ENCODE measurements at regions not wholly inside any gene's neighbourhood (a gene's known extent, or its start where the extent isn't known, plus 50 kb on each side); places are given as distances from the start of the nearest gene placed in this dataset.

DNA sequence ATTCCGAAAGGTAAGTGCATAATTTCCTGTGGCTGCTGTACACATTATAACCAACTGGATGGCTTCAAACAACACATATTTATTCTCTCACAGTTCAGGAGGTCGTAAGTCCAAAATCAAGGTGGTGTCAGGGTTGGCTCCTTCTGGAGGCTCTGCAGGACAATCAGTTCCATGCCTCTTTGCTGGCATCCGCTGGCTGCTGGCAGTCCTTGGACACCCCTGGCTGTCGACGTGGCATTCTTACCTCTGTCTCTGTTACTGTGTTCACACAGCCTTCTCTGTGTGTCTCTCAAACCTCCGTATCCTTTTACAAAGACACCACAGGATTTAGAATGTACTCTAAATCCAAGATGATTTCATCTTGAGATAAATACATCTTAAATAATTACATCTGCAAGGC lies 398.8 kb upstream of the ATP10A start:
- Histone ChIP-seq H3K36me3 (ENCODE audit: insufficient read depth, low read length) (no peaks in the 10 kb centered on the region), H3K27me3 (ENCODE audit: insufficient read depth, low read depth, low read length) (no peaks in the 10 kb centered on the region), H3K9me2 (ENCODE audit: insufficient read depth, low read length) (no peaks in the 10 kb centered on the region), H4K20me1 (ENCODE audit: insufficient read depth) (no peaks in the 10 kb centered on the region), H2AFZ (ENCODE audit: low read depth, low read length) (no peak overlapping the region), H3K4me2 (ENCODE audit: low read length) (no peak overlapping the region), H3K4me3 (ENCODE audit: low read length) (no peak overlapping the region), H3K27ac (ENCODE audit: low read length) (no peak overlapping the region), H3F3A (ENCODE audit: insufficient read depth, low read length, poor library complexity, severe bottlenecking) (no peaks in the 10 kb centered on the region), H3K9ac (ENCODE audit: low read length) (no peak overlapping the region), H3K9me3 (ENCODE audit: low read length) (no peaks in the 10 kb centered on the region), H3K79me2 (replicated peaks; ENCODE audit: insufficient read depth, low read length) (no peaks in the 10 kb centered on the region)
- TF ChIP-seq POLR2AphosphoS5 (IDR thresholded peaks at IDR 0.05) (no peak), EZH2 (IDR thresholded peaks at IDR 0.05; ENCODE audit: borderline replicate concordance, insufficient read depth, low read length, poor library complexity, severe bottlenecking) (no peak), CTCF (IDR thresholded peaks at IDR 0.05; ENCODE audit: poor library complexity, severe bottlenecking) (no peak), RAD21 (conservative IDR thresholded peaks at IDR 0.05) (no peak), SMC3 (conservative IDR thresholded peaks at IDR 0.05; ENCODE audit: poor library complexity) (no peak)

DNA sequence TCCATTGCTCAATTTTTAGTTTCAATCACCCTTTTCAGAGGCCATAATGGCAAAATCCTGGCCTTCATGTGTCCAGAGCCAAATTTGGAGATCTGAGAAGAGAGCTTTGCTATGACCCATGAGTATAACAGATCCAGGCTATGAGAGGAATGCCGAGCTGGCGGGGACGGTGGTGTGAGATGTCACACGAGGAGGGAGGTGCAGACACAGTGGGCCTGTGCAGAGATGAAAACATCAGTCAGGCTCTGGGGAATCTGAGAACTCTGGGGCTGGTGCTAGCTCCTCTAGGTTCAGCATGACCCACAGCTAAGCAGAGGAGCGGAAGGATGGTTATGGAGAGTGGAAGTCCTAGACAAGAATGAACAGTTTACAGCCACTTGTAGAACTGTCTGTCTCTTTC lies 398.3 kb upstream of the ATP10A start:
- H3K4me2 ChIP-seq (ENCODE audit: low read length) = no peak overlapping the region
- H4K20me1 ChIP-seq (ENCODE audit: insufficient read depth) = no peaks in the 10 kb centered on the region
- H3K9me2 ChIP-seq (ENCODE audit: insufficient read depth, low read length) = no peaks in the 10 kb centered on the region
- H3F3A ChIP-seq (ENCODE audit: insufficient read depth, low read length, poor library complexity, severe bottlenecking) = no peaks in the 10 kb centered on the region
- no peak overlapping the region for H3K9ac ChIP-seq (ENCODE audit: low read length)
- TF ChIP-seq SMC3 (conservative IDR thresholded peaks at IDR 0.05; ENCODE audit: poor library complexity) = no peak
- TF ChIP-seq MXI1 (conservative IDR thresholded peaks at IDR 0.05; ENCODE audit: poor library complexity, severe bottlenecking) = no peak
- no peak for TF ChIP-seq EP300 (conservative IDR thresholded peaks at IDR 0.05; ENCODE audit: poor library complexity, severe bottlenecking)
- TF ChIP-seq EZH2 (IDR thresholded peaks at IDR 0.05; ENCODE audit: borderline replicate concordance, insufficient read depth, low read length, poor library complexity, severe bottlenecking) = no peak
- no peak for TF ChIP-seq POLR2AphosphoS5 (IDR thresholded peaks at IDR 0.05)
- TF ChIP-seq TAF1 (IDR thresholded peaks at IDR 0.05; ENCODE audit: low read depth) = no peak
- TF ChIP-seq RAD21 (conservative IDR thresholded peaks at IDR 0.05) = no peak
- no peak for TF ChIP-seq CTCF (IDR thresholded peaks at IDR 0.05; ENCODE audit: poor library complexity, severe bottlenecking)
- TF ChIP-seq, protein P1, sequence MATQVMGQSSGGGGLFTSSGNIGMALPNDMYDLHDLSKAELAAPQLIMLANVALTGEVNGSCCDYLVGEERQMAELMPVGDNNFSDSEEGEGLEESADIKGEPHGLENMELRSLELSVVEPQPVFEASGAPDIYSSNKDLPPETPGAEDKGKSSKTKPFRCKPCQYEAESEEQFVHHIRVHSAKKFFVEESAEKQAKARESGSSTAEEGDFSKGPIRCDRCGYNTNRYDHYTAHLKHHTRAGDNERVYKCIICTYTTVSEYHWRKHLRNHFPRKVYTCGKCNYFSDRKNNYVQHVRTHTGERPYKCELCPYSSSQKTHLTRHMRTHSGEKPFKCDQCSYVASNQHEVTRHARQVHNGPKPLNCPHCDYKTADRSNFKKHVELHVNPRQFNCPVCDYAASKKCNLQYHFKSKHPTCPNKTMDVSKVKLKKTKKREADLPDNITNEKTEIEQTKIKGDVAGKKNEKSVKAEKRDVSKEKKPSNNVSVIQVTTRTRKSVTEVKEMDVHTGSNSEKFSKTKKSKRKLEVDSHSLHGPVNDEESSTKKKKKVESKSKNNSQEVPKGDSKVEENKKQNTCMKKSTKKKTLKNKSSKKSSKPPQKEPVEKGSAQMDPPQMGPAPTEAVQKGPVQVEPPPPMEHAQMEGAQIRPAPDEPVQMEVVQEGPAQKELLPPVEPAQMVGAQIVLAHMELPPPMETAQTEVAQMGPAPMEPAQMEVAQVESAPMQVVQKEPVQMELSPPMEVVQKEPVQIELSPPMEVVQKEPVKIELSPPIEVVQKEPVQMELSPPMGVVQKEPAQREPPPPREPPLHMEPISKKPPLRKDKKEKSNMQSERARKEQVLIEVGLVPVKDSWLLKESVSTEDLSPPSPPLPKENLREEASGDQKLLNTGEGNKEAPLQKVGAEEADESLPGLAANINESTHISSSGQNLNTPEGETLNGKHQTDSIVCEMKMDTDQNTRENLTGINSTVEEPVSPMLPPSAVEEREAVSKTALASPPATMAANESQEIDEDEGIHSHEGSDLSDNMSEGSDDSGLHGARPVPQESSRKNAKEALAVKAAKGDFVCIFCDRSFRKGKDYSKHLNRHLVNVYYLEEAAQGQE (IDR thresholded peaks at IDR 0.05; ENCODE audit: borderline replicate concordance) = no peak
- no peak overlapping the region for H3K4me3 ChIP-seq (ENCODE audit: low read length)
- H2AFZ ChIP-seq (ENCODE audit: low read depth, low read length) = no peak overlapping the region
- H3K79me2 ChIP-seq (replicated peaks; ENCODE audit: insufficient read depth, low read length) = no peaks in the 10 kb centered on the region
- H3K36me3 ChIP-seq (ENCODE audit: insufficient read depth, low read length) = no peaks in the 10 kb centered on the region
- no peak overlapping the region for H3K27ac ChIP-seq (ENCODE audit: low read length)
- no peaks in the 10 kb centered on the region for H3K9me3 ChIP-seq (ENCODE audit: low read length)
- no peaks in the 10 kb centered on the region for H3K27me3 ChIP-seq (ENCODE audit: insufficient read depth, low read depth, low read length)

Data from neural cell (in vitro differentiated cells).